ENCODE measurements at regions not wholly inside any gene's neighbourhood (a gene's known extent, or its start where the extent isn't known, plus 50 kb on each side); places are given as distances from the start of the nearest gene placed in this dataset.

DNA sequence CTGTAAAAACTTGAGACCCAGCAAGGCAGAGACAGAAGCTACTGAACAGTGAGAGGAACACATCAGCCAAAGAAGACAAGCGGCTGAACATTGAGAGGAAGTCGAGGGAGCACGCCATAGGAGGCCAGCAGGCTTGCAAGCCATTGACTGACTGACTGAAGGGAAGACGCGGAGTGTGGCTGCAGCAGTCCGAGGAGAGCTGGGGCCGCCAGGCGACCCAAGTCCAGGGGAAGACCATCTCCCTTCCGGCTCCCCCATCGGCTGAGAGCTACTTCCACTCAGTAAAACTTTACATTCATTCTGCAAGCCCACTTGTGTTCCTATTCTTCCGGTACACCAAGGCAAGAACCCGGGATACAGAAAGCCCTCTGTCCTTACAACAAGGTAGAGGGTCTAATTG lies 167.3 kb upstream of the MBL2 start:
- TF ChIP-seq POLR2A (IDR thresholded peaks at IDR 0.05): no peak
- TF ChIP-seq, protein P1, sequence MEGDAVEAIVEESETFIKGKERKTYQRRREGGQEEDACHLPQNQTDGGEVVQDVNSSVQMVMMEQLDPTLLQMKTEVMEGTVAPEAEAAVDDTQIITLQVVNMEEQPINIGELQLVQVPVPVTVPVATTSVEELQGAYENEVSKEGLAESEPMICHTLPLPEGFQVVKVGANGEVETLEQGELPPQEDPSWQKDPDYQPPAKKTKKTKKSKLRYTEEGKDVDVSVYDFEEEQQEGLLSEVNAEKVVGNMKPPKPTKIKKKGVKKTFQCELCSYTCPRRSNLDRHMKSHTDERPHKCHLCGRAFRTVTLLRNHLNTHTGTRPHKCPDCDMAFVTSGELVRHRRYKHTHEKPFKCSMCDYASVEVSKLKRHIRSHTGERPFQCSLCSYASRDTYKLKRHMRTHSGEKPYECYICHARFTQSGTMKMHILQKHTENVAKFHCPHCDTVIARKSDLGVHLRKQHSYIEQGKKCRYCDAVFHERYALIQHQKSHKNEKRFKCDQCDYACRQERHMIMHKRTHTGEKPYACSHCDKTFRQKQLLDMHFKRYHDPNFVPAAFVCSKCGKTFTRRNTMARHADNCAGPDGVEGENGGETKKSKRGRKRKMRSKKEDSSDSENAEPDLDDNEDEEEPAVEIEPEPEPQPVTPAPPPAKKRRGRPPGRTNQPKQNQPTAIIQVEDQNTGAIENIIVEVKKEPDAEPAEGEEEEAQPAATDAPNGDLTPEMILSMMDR (IDR thresholded peaks at IDR 0.05): no peak
